Thyroid gland (tissue), 4 donors: ENCODE measurements at regions not wholly inside any gene's neighbourhood (a gene's known extent, or its start where the extent isn't known, plus 50 kb on each side); places are given as distances from the start of the nearest gene placed in this dataset.

ENCODE experiments used
- DNase-seq, 2 donors: peaks; one replicate each; pipeline ENCODE4 v3.0.0-alpha.2; 2019
- H3K27ac ChIP-seq, 3 donors: fragments of 200-600 bp; sonication (generic); 1 replicate in 2 of 3; 2 replicates in 1 of 3; pipeline ENCODE4 v1.5.1; 2016 to 2019; ENCODE audit warnings: mild to moderate bottlenecking in 1 of 3, moderate library complexity in 1 of 3
- H3K27me3 ChIP-seq: fragments of 200-600 bp; sonication (generic); one replicate; pipeline ENCODE4 v1.5.1; 2019
- H3K36me3 ChIP-seq, 2 donors: fragments of 200-600 bp; sonication (generic); one replicate each; pipeline ENCODE4 v1.5.1; 2016 to 2019
- H3K4me1 ChIP-seq, 2 donors: fragments of 200-600 bp; sonication (generic); one replicate each; pipeline ENCODE4 v1.5.1; 2017 to 2019
- H3K4me3 ChIP-seq, 3 donors: fragments of 200-600 bp; sonication (generic); replicated peaks in 1 of 3; 1 replicate in 2 of 3; 2 replicates in 1 of 3; pipeline ENCODE4 v1.5.1; 2016; ENCODE audit warnings: mild to moderate bottlenecking in 1 of 3
- H3K9me3 ChIP-seq: fragments of 200-600 bp; sonication (generic); one replicate; pipeline ENCODE4 v1.5.1; 2017
- CTCF ChIP-seq, 6 experiments: fragments of 200-600 bp in 3 of 6; fragments of 450-650 bp in 3 of 6; sonication (generic) in 3 of 6; IDR thresholded peaks; one replicate each; pipeline ENCODE4 v1.5.1; 2016 to 2019; ENCODE audit warnings: antibody characterized with exemption in 6 of 6, mild to moderate bottlenecking in 2 of 6, inconsistent platforms in 1 of 6, moderate library complexity in 1 of 6
- POLR2A ChIP-seq, 2 donors: fragments of 450-650 bp; IDR thresholded peaks; one replicate each; pipeline ENCODE4 v1.6.1; 2017; ENCODE audit warnings: antibody characterized with exemption in 2 of 2, mild to moderate bottlenecking in 2 of 2, moderate library complexity in 1 of 2
- WGBS, 2 donors: methylation state at CpG; one replicate each; pipeline ENCODE4 v1.1.5; 2017; 5-methylcytosine and 5-hydroxymethylcytosine counted together
- intact Hi-C: fragments of 100-400 bp; cut with DNase I; formaldehyde crosslinking; loops from one replicate; pipeline ENCODE4 v1.15.1; 2023

DNA sequence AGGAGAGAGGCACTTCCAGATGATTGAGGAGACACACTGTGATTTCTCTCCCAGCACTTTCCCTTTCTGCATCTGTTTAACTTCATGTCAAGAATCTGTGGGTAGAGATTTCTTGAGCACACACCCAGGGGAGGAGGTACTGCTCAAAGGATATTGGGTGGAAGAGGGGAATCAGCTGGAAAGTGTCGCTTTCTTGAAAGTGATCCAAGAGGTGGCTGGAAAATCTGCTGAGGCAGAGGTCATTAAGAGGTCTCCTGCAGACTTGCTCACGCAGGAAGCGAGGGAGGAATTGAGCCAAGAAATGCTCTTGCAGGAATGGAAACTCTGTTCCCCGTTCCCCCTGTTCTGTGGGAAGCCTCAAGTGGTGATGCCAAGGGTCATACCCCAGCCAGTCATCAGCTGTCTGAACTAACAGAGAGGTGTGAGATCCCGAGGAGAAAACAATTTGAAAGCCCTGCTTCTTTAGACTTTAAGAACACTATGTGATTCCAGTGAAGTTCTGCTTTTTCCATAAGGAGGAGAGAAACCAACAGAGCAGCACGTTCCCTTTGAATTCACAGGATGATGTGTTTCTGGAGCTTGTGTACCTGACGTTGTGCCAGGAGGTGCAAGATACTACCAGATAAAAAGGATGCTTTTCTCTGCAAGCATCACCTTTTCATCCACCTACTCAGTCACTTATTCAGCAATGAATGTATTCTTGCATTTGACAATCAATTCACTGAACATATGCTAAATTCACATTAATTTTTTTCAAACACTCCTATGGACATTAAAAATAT is 163.4 kb upstream of the GPR12 start:
- 17 to 18% methylated on average over 7 of the region's 7 CpGs for WGBS, 2 donors
- TF ChIP-seq CTCF (IDR thresholded peaks at IDR 0.05) = no peak
- TF ChIP-seq POLR2A (IDR thresholded peaks at IDR 0.05) = no peak
- Histone ChIP-seq H3K4me3 (no peak overlapping the region), H3K9me3 (no peaks in the 10 kb centered on the region), H3K27ac (no peak overlapping the region), H3K27me3 (no peaks in the 10 kb centered on the region), H3K36me3 (no peaks in the 10 kb centered on the region), H3K4me1 (peaks cover 0 to 5% of the 10 kb centered on the region in 2 donors)
- peak in 1 of 2 donors; percentile 4 for DNase-seq
- intact Hi-C loops = no loop called here

GRCh38 chr13:26921918-26922317 is 161.3 kb upstream of the GPR12 start:
- TF ChIP-seq POLR2A (IDR thresholded peaks at IDR 0.05) (no peak), CTCF (IDR thresholded peaks at IDR 0.05) (no peak)
- WGBS, 2 donors = 67% methylated on average over 7 of the region's 7 CpGs
- Histone ChIP-seq H3K27ac (no peak overlapping the region), H3K27me3 (no peaks in the 10 kb centered on the region), H3K9me3 (no peaks in the 10 kb centered on the region), H3K4me1 (peaks cover 0 to 5% of the 10 kb centered on the region in 2 donors), H3K4me3 (no peak overlapping the region), H3K36me3 (no peaks in the 10 kb centered on the region)
- intact Hi-C loops = no loop called here
- DNase-seq = no peak

- Histone ChIP-seq H3K27me3 (no peaks in the 10 kb centered on the region), H3K36me3 (no peaks in the 10 kb centered on the region), H3K4me3 (no peak overlapping the region), H3K9me3 (no peaks in the 10 kb centered on the region), H3K27ac (no peak overlapping the region), H3K4me1 (peaks cover 0 to 5% of the 10 kb centered on the region in 2 donors)
- TF ChIP-seq CTCF (IDR thresholded peaks at IDR 0.05) (no peak), POLR2A (IDR thresholded peaks at IDR 0.05) (no peak)
- intact Hi-C loops = no loop called here
- DNase-seq = no peak
- 89 to 93% methylated on average over 14 of the region's 14 CpGs for WGBS, 2 donors
These were observed 160.2 kb upstream of the GPR12 start for GRCh38 chr13:26920614-26921355.

DNA sequence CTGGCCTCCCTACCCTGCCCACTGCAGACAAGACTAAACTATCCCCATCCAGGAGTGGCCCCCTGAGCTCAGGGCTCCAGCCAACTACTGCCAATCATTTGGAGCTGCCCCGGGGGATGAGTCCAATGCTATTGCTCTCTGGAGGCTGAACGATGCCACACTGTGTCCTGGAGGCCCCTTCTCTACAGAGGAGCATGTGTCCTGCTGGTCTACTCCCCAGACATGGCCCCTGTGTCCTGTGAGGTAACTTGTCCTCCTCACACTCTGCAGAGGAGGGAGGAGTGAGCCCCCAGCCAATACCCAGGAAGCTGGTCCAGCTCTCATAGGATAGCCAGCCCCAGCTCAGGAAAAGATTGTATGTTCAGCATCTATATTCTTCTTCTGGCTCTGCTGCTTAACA is 159.1 kb upstream of the GPR12 start:
- Histone ChIP-seq H3K36me3 (no peaks in the 10 kb centered on the region), H3K4me1 (peaks cover 0 to 5% of the 10 kb centered on the region in 2 donors), H3K4me3 (no peak overlapping the region), H3K9me3 (no peaks in the 10 kb centered on the region), H3K27ac (no peak overlapping the region), H3K27me3 (no peaks in the 10 kb centered on the region)
- DNase-seq = no peak
- TF ChIP-seq CTCF (IDR thresholded peaks at IDR 0.05) (no peak), POLR2A (IDR thresholded peaks at IDR 0.05) (no peak)
- intact Hi-C loops = no loop called here
- 92 to 95% methylated on average over 2 of the region's 2 CpGs for WGBS, 2 donors

DNA sequence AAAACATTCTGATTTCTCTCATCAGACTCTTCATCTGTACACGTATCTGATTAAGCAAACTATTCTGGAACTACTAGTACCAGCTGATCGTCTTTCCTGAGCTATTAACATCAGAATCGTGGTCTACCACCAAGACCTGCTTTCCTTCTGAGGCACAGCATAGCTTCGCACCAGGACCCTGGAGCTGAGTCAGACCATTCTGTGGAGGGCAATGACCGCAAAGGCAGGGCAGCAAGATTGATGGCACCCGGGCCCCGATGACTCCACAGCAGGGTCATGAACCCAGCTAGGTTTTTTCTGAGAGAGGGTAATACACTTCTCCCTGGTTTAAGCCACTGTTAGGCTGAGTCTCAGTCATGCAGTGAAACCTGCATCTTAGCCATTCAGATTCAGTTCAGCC is 158.7 kb upstream of the GPR12 start:
- TF ChIP-seq CTCF (IDR thresholded peaks at IDR 0.05) (no peak), POLR2A (IDR thresholded peaks at IDR 0.05) (no peak)
- intact Hi-C loops = no loop called here
- no peak overlapping the region for H3K27ac ChIP-seq
- DNase-seq = no peak
- no peaks in the 10 kb centered on the region for H3K36me3 ChIP-seq
- no peak overlapping the region for H3K4me3 ChIP-seq
- 83 to 87% methylated on average over 5 to 7 of the region's 7 CpGs for WGBS, 2 donors
- no peaks in the 10 kb centered on the region for H3K27me3 ChIP-seq
- no peaks in the 10 kb centered on the region for H3K9me3 ChIP-seq
- peaks cover 0 to 5% of the 10 kb centered on the region in 2 donors for H3K4me1 ChIP-seq
